Ovary (tissue), 3 donors: ENCODE measurements at regions not wholly inside any gene's neighbourhood (a gene's known extent, or its start where the extent isn't known, plus 50 kb on each side); places are given as distances from the start of the nearest gene placed in this dataset.

Source experiments
- CTCF ChIP-seq, 3 donors: fragments of 450-650 bp in 2 of 3; fragments of 200-600 bp in 1 of 3; IDR thresholded peaks; one replicate each; pipeline versions ENCODE4 v1.5.1 to v1.8.0; 2016 to 2022; ENCODE audit warnings: antibody characterized with exemption in 3 of 3, mild to moderate bottlenecking in 1 of 3
- POLR2A ChIP-seq: fragments of 450-650 bp; IDR thresholded peaks from one replicate; pipeline ENCODE4 v1.6.1; 2017; ENCODE audit warnings: antibody characterized with exemption, mild to moderate bottlenecking, moderate library complexity
- donor health status: DM: no; HTN: no; CAD: no.

- no peak for TF ChIP-seq POLR2A
- no peak for TF ChIP-seq CTCF (IDR thresholded peaks at IDR 0.05)
Measured at GRCh38 chr2:16142383-16143361, 202.3 kb downstream of the MYCN start.
